H9 (cell line): ENCODE measurements at regions not wholly inside any gene's neighbourhood (a gene's known extent, or its start where the extent isn't known, plus 50 kb on each side); places are given as distances from the start of the nearest gene placed in this dataset.

ENCODE experiments used
- DNase-seq: peaks from one replicate; pipeline ENCODE4 v3.0.0-alpha.2; 2017
- H2AFZ ChIP-seq: one replicate; pipeline ENCODE4 v1.6.1; 2013; ENCODE audit warnings: mild to moderate bottlenecking, low read length, control low read depth, moderate library complexity
- H2AK5ac ChIP-seq: 2 replicates; pipeline ENCODE4 v1.6.1; 2013; ENCODE audit warnings: low read length, control low read depth, mixed read lengths; ENCODE audit not compliant: insufficient read length
- H2BK120ac ChIP-seq: one replicate; pipeline ENCODE4 v1.6.1; 2013; ENCODE audit warnings: low read depth, mild to moderate bottlenecking, low read length, control low read depth, inconsistent platforms; ENCODE audit not compliant: poor library complexity, severe bottlenecking
- H2BK12ac ChIP-seq: 2 replicates; pipeline ENCODE4 v1.6.1; 2013; ENCODE audit warnings: low read length, control low read depth, mixed read lengths, low read depth; ENCODE audit not compliant: insufficient read length
- H2BK15ac ChIP-seq: 2 replicates; pipeline ENCODE4 v1.6.1; 2013; ENCODE audit warnings: low read depth, low read length, control low read depth
- H2BK20ac ChIP-seq: one replicate; pipeline ENCODE4 v1.6.1; 2013; ENCODE audit warnings: low read depth, mild to moderate bottlenecking, low read length, control low read depth, inconsistent platforms; ENCODE audit not compliant: poor library complexity, severe bottlenecking
- H2BK5ac ChIP-seq: 2 replicates; pipeline ENCODE4 v1.6.1; 2013; ENCODE audit warnings: low read length, control low read depth, mixed read lengths; ENCODE audit not compliant: insufficient read length
- H3K14ac ChIP-seq: 2 replicates; pipeline ENCODE4 v1.6.1; 2013; ENCODE audit warnings: low read length, control low read depth; ENCODE audit not compliant: insufficient read depth
- H3K18ac ChIP-seq: 2 replicates; pipeline ENCODE4 v1.6.1; 2013; ENCODE audit warnings: low read depth, mild to moderate bottlenecking, mixed read lengths, low read length, control low read depth; ENCODE audit not compliant: insufficient read length
- H3K23ac ChIP-seq: 2 replicates; pipeline ENCODE4 v1.6.1; 2013; ENCODE audit warnings: low read length, control low read depth, mixed read lengths, low read depth; ENCODE audit not compliant: insufficient read length
- H3K23me2 ChIP-seq: 2 replicates; pipeline ENCODE4 v1.6.1; 2013; ENCODE audit warnings: low read depth, mild to moderate bottlenecking, mixed read lengths, low read length, control low read depth; ENCODE audit not compliant: insufficient read length, poor library complexity, severe bottlenecking
- H3K27ac ChIP-seq: 2 replicates; pipeline ENCODE4 v1.5.1; 2013; ENCODE audit warnings: low read length, control low read depth, mixed read lengths, low read depth; ENCODE audit not compliant: insufficient read length
- H3K27me3 ChIP-seq: 2 replicates; pipeline ENCODE4 v1.6.1; 2013; ENCODE audit warnings: low read length, control low read depth, inconsistent platforms; ENCODE audit not compliant: insufficient read depth
- H3K4ac ChIP-seq: 2 replicates; pipeline ENCODE4 v1.6.1; 2013; ENCODE audit warnings: low read depth, mild to moderate bottlenecking, control low read depth, inconsistent platforms, low read length, moderate library complexity
- H3K4me1 ChIP-seq: 2 replicates; pipeline ENCODE4 v1.6.1; 2013; ENCODE audit warnings: low read length, control low read depth, inconsistent platforms; ENCODE audit not compliant: insufficient read depth
- H3K4me2 ChIP-seq: 2 replicates; pipeline ENCODE4 v1.6.1; 2013; ENCODE audit warnings: low read length, control low read depth, mixed read lengths; ENCODE audit not compliant: insufficient read length, insufficient read depth
- H3K56ac ChIP-seq: 2 replicates; pipeline ENCODE4 v1.6.1; 2013; ENCODE audit warnings: low read depth, mild to moderate bottlenecking, mixed read lengths, low read length, control low read depth; ENCODE audit not compliant: insufficient read length
- H3K79me1 ChIP-seq: 2 replicates; pipeline ENCODE4 v1.6.1; 2013; ENCODE audit warnings: low read depth, mild to moderate bottlenecking, moderate library complexity, low read length, control low read depth, inconsistent platforms; ENCODE audit not compliant: insufficient read depth, poor library complexity, severe bottlenecking
- H3K79me2 ChIP-seq: 2 replicates; pipeline ENCODE4 v1.6.1; 2013; ENCODE audit warnings: low read length, control low read depth, inconsistent platforms; ENCODE audit not compliant: insufficient read depth
- H3K9ac ChIP-seq: 2 replicates; pipeline ENCODE4 v1.6.1; 2013; ENCODE audit warnings: low read length, control low read depth, mixed read lengths; ENCODE audit not compliant: insufficient read length; ENCODE audit errors: extremely low read depth
- H3K9me3 ChIP-seq: one replicate; pipeline ENCODE4 v1.6.1; 2013; ENCODE audit warnings: low read depth, low read length, inconsistent platforms; ENCODE audit not compliant: control insufficient read depth
- H3T11ph ChIP-seq: one replicate; pipeline ENCODE4 v1.6.1; 2013; ENCODE audit warnings: mild to moderate bottlenecking, low read length, control low read depth, inconsistent platforms
- H4K20me1 ChIP-seq: one replicate; pipeline ENCODE4 v1.6.1; 2013; ENCODE audit not compliant: control insufficient read depth, insufficient read length, insufficient read depth
- H4K5ac ChIP-seq: 2 replicates; pipeline ENCODE4 v1.6.1; 2013; ENCODE audit warnings: low read depth, mild to moderate bottlenecking, mixed read lengths, low read length, control low read depth; ENCODE audit not compliant: insufficient read length
- H4K8ac ChIP-seq: replicated peaks from 2 replicates; pipeline ENCODE4 v1.6.1; 2013; ENCODE audit warnings: low read length, control low read depth, mixed read lengths, low read depth; ENCODE audit not compliant: insufficient read length
- H4K91ac ChIP-seq: 2 replicates; pipeline ENCODE4 v1.6.1; 2013; ENCODE audit warnings: low read depth, mild to moderate bottlenecking, moderate library complexity, mixed read lengths, low read length, control low read depth; ENCODE audit not compliant: insufficient read length
- H3K27ac Mint-ChIP-seq, 3 experiments: 2 replicates in 2 of 3; 3 replicates in 1 of 3; pipeline ENCODE4 v1.8.0; 2020 to 2021; ENCODE audit warnings: mixed read lengths in 3 of 3, mild to moderate bottlenecking in 1 of 3, moderate library complexity in 1 of 3
- H3K27me3 Mint-ChIP-seq: 2 replicates; pipeline ENCODE4 v1.8.0; 2021; ENCODE audit warnings: low read depth, mild to moderate bottlenecking, moderate library complexity, mixed read lengths
- H3K36me3 Mint-ChIP-seq, 3 experiments: 2 replicates in 2 of 3; 3 replicates in 1 of 3; pipeline ENCODE4 v1.8.0; 2020 to 2021; ENCODE audit warnings: low read depth in 3 of 3, mixed read lengths in 3 of 3; ENCODE audit not compliant: insufficient read depth in 1 of 3
- H3K4me1 Mint-ChIP-seq, 2 experiments: 2 replicates each; pipeline ENCODE4 v1.8.0; 2020; ENCODE audit warnings: mixed read lengths in 2 of 2
- H3K4me3 Mint-ChIP-seq, 2 experiments: 2 replicates in 1 of 2; 3 replicates in 1 of 2; pipeline ENCODE4 v1.8.0; 2020 to 2021; ENCODE audit warnings: mild to moderate bottlenecking in 2 of 2, mixed read lengths in 2 of 2, moderate library complexity in 1 of 2
- H3K9me3 Mint-ChIP-seq, 2 experiments: 2 replicates in 1 of 2; 3 replicates in 1 of 2; pipeline ENCODE4 v1.8.0; 2020; ENCODE audit warnings: mild to moderate bottlenecking in 2 of 2, mixed read lengths in 2 of 2, moderate library complexity in 1 of 2
- CTCF ChIP-seq: fragments of 200-600 bp; sonication (generic); conservative IDR thresholded peaks from 3 replicates; pipeline ENCODE4 v1.8.0; 2021; ENCODE audit warnings: antibody characterized with exemption, mild to moderate bottlenecking
- WGBS: extraction: QIAGEN DNeasy Blood & Tissue Kit; methylation state at CpG from one replicate; pipeline ENCODE4 v1.1.7; 2013; ENCODE audit warnings: missing lambda C conversion rate, low lambda C conversion rate, mixed read lengths; ENCODE audit not compliant: insufficient read length; ENCODE audit errors: extremely low coverage; 5-methylcytosine and 5-hydroxymethylcytosine counted together

DNA sequence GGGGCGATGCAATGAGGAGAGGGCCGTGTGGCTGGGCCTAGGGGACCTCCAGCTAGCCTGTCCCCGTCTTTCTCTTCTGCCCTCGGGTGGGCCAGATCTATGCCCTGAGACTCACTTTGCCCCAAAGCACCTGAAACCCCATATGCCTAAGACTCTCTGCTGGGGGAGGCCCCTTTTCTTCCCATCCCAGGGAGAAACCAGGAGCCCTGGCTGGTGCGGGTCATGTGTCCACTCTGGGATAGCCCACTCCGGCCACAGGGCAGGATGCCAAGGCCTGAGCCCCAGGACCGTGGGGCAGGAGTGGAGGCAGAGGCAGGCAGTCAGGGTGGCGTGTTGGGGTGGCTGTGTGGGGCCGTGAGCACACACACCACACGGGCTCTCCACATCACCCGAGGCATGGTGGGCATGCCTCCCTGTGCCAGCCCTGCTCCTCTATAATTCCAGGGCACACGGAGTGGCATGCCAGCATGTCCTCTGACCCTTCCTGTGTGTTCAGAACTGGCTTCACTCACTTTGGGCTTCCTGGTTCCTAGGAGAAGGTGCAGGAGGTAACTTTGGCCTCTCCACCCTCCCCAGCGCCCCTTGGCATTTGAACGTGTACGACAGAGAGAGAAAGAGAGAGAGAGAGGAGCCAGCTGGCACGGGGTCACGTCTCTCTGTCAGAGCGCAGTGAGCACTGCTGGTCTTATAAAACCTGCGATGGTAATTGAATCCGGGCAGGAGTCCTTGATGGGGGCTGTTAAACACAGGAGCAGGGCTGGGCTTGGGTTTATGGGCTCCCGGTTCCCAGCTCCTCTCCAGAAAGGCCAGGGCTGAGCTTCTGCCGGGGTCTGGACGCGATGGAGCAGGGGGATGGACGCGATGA, 144.2 kb downstream of the KIF26A start:
- no peaks in the 10 kb centered on the region for H3K79me1 ChIP-seq
- peak overlapping the region in 1 of 3 experiments; percentile 71; a peak in 1 of 7 replicates for H3K27ac Mint-ChIP-seq
- no peak overlapping the region for H4K8ac ChIP-seq
- no peaks in the 10 kb centered on the region for H4K20me1 ChIP-seq
- no peaks in the 10 kb centered on the region for H3K27me3 ChIP-seq
- no peak overlapping the region for H3K18ac ChIP-seq
- peaks cover 4% of the 10 kb centered on the region in 2 experiments; a peak in 4 of 5 replicates for H3K9me3 Mint-ChIP-seq
- H3K4ac ChIP-seq, result no peak overlapping the region
- H2BK5ac ChIP-seq, result no peak overlapping the region
- H3K27ac ChIP-seq, result no peak overlapping the region
- no peak overlapping the region for H2AFZ ChIP-seq
- H2AK5ac ChIP-seq, result no peak overlapping the region
- H3K23me2 ChIP-seq, result no peaks in the 10 kb centered on the region
- H3K23ac ChIP-seq, result no peak overlapping the region
- no peak overlapping the region for H2BK20ac ChIP-seq
- peak; percentile 15 for DNase-seq
- H4K5ac ChIP-seq, result no peak overlapping the region
- H2BK12ac ChIP-seq, result no peak overlapping the region
- no peak overlapping the region for H3K4me2 ChIP-seq
- no peaks in the 10 kb centered on the region for H3K4me1 ChIP-seq
- H3K9me3 ChIP-seq, result no peaks in the 10 kb centered on the region
- no peak for TF ChIP-seq CTCF
- H3K14ac ChIP-seq, result no peak overlapping the region; the same call in 1 of the 2 replicates
- H3T11ph ChIP-seq, result no peak overlapping the region
- no peak overlapping the region for H3K4me3 Mint-ChIP-seq
- peaks cover 10% of the 10 kb centered on the region for H3K27me3 Mint-ChIP-seq
- no peaks in the 10 kb centered on the region for H3K79me2 ChIP-seq
- H3K36me3 Mint-ChIP-seq, result no peaks in the 10 kb centered on the region
- H3K56ac ChIP-seq, result no peak overlapping the region
- H2BK15ac ChIP-seq, result no peak overlapping the region
- no peak overlapping the region for H4K91ac ChIP-seq
- WGBS, result no CpG with 5 or more reads among the region's 26 CpGs
- peaks cover 5 to 7% of the 10 kb centered on the region in 2 experiments for H3K4me1 Mint-ChIP-seq
- H3K9ac ChIP-seq, result no peak overlapping the region
- no peak overlapping the region for H2BK120ac ChIP-seq
